Neural progenitor cell (in vitro differentiated cells): ENCODE measurements at regions not wholly inside any gene's neighbourhood (a gene's known extent, or its start where the extent isn't known, plus 50 kb on each side); places are given as distances from the start of the nearest gene placed in this dataset.

ENCODE experiments used
- CTCF ChIP-seq: fragments of 200-600 bp; sonication (generic); IDR thresholded peaks from 2 replicates; pipeline ENCODE4 v1.5.1; 2017; ENCODE audit warnings: antibody characterized with exemption, mild to moderate bottlenecking
- EZH2phosphoT487 ChIP-seq: fragments of 200-600 bp; sonication (generic); IDR thresholded peaks from 2 replicates; pipeline ENCODE4 v1.6.1; 2017; ENCODE audit warnings: antibody characterized with exemption

DNA sequence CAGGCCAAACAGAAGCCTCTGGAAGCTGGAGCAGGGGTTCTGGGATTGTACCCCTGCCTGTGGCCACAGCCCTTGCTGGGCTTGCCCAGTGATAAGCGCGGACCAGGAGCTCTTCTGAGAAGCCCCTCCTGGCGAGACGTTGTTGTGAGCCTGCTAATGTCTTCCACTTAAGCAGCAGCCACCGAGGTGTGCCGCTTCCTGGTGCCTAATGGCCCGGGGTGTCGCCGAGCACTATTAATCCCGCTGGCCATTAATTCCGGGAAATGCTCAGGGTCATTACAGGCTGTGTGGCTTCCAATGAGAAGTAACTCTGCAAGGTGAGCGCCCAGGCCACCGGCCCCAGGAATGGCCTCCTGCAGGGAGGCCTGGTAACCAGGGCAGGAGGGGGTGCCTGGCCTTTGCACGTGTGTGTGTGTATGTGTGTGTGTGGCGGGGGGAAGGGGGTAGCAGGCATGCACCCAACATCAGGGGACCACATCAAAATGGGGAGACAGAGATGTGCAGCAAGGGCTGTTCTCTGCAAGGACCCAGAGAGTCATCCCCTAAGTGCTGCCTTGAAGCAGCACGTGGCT lies 175.0 kb downstream of the URI1 start:
- TF ChIP-seq CTCF (no peak), EZH2phosphoT487 (no peak)
